ENCODE measurements at regions not wholly inside any gene's neighbourhood (a gene's known extent, or its start where the extent isn't known, plus 50 kb on each side); places are given as distances from the start of the nearest gene placed in this dataset.

GRCh38 chr12:131608740-131609690 lies 101.9 kb upstream of the SFSWAP start:
- DNase-seq: peak; percentile 50

DNA sequence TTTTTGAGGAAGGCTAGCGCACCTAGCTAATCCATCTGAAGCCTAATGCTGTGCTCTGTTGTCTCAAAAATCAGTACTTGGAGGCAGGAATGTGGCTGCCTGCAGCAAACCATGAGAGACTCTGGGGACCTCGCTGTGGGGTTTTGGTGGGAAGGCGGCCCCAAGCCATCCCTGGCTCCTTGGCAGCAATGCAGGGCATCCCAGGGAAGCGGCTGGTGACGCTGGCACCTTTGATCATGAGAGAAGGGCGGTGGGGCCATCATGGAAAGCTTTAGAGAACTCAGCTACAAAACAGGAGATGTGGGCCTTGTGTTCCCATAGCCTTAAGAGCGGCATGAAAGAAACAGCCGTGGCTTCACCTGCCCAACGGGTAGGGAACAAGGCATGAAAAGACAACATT lies 101.1 kb upstream of the SFSWAP start:
- no peak for DNase-seq

DNA sequence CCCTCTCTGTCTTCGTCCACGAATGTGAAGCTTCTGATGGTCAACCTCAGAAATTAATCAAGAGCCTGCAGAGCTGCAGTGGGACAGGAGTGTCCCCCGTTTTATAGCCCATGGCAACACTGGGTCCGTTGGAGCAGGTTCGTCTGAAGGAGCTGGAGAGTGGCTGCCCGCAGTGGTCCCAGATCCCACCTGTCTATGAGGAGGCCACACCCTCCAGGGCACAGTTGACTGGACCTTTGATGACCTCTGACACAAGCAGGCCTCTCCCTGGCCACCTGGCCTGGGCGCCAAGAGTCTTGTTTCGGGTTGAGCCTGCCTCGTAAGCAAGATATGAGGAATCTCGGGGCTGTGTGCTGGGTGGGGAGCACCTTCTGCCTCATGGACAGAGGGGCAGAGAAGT lies 100.7 kb upstream of the SFSWAP start:
- no peak for DNase-seq

DNA sequence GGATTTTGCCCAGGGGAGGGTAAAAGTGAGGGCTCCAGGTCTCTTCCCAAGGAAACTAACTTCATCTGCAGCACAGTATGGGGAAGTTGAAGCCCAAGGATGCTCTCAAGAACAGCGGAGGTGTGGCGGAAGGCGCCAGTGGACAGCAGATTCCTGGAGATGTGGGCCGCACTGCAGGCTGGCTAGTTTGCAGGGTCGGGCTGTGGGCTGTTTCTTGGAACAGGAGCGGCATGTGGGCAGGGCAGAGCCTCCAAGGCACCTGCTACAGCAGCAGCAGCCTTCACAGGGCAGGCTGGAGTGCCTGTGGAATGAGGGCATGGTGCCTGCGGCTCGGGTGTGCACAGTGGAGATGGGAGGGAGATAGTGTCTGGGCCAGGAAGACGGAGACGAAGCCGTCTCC lies 100.0 kb upstream of the SFSWAP start:
- DNase-seq: no peak

- no peak for DNase-seq
Observed at GRCh38 chr12:131611416-131612091, 99.3 kb upstream of the SFSWAP start.

- DNase-seq: no peak
Observed at GRCh38 chr12:131612092-131612755, 98.7 kb upstream of the SFSWAP start.

GRCh38 chr12:131613186-131613585 lies 97.7 kb upstream of the SFSWAP start:
- DNase-seq: no peak

DNA sequence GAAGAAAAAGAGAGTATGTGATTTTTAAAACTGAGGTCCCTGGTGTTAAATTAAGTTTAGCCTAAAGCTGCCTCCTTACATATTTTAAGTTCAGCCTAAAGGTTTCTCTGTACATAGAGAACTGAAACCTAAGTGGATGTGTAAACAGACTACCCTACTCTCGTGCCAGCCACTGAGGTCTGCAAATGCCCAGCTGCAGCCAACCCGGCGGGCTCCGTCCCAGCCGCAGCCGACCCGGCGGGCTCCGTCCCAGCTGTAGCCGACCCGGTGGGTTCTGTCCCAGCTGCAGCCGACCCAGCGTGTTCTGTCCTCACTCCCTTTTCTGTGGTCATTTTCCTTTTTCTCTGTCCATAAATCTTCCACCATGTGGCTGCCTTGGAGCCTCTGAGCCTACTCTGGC lies 97.2 kb upstream of the SFSWAP start:
- no peak for DNase-seq

GRCh38 chr12:131615326-131616042 lies 95.4 kb upstream of the SFSWAP start:
- peak; percentile 39 for DNase-seq

DNA sequence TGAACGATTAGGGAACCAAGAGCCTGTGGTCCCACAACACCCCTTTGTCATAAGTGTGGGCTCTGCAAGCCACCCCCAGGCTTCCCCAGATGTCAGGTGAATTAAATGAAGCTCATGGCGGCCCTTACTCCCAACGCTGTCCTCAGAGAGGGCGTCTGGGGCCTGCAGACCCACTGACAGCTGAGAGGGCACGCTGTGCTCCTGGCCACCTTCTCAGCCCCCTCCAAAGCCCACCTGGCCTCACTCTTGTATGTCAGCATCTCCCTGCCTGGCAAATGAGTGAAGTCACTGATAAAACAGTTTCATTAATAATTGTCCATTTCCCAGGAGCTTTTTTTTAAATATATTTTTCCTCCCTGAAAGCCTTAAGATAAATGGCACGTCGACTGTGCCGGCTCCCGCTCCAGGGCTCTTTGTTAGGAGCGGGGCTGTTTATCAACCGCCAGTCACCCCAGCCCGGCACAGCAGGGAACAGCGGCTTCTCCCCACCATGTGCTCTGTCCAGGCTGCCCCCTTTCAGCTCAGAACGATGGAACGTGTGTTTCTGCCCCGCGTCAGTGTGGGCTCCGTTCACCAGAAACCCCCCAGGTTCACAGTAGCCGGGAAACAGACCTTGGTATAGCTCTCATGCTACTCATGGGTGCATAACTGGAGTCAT lies 94.7 kb upstream of the SFSWAP start:
- DNase-seq: no peak

DNA sequence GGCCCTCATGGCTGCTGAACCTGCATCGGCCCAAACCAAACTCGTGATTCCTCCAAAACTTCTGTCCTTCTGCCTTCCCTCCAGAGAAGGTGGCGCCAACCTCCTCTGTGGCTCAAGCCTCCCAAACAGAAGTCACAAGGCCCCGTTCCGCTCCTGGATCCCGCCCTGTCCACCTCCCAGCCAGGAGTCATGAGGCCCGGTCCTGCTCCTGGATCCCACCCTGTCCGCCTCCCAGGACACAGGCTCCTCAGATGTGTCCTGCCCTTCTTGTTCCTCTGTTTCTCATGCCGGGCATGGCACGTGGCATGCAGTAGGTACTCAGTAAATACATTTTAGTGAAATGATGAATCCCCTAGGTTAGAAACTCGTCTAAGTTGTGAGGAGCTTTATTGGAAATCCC lies 94.2 kb upstream of the SFSWAP start:
- DNase-seq: no peak

DNA sequence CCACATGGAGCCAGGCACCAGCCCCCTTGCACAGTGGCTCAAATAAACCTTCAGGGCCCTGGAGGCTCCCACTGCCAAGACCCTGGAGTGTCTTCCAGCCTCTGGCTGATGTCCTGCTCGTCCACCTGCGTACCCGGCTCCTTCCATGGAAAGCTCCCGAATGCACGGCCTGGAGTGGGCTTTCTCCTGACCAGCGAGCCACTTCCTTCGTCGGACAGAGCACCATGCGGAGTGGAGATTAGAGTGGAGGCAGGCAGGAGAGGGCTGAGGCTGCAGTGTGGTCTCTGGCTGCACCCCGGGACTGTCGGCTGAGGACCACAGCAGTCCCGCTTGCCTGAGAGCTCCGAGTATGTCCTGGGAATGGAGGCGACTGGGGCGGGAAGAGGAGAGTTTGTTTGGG lies 93.7 kb upstream of the SFSWAP start:
- DNase-seq: no peak

DNA sequence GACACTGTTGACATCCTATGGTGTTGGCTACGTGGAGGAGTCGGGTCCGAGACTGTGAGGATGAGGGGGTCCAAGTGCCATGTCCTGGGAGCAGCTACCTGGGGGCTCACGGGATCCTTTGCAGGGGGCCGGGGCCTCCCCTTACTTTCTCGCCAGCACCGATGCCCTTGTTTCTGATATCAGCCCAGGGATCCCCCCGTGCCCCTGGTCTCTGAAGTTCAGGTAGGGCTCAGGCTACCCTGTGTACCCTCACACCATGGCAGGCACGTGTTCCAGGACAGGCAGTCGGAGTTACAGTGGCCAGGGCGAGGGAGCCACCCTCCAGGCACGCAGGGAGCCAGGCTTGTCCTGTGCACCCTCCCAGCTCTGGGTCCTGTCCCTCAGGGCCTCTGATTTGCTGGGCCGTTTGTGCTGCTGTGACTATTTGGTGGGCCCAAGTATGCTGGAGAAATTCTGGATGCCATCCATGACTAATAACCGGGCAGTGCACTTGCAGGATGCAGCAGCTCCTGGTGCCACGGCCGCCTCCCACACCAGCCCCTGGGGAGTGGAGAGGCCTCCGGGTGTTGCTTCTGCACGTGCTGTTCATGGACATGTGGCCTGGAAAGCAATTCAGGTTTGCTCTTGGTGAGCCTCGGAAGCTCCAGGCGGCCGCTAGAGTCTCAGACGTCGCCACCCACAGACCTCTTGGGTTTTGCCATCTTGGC lies 93.1 kb upstream of the SFSWAP start:
- no peak for DNase-seq

DNA sequence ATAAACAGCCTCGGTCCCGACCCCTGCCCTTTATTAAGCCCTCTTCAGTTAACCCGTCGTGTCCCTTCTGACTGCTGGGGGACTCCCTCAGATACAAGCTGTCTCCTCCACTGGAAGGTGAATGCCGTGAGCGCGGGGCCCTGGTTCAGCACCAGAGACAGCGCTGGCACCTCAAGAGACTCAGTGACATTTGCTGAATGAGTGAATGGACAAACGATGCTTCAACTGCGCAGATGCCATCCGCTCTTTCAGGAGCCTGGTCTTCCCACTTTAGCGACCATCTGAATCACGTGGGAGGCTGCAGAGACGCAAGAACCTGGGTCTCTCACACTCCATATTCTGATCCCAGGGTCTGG lies 92.6 kb upstream of the SFSWAP start:
- peak; percentile 17 for DNase-seq

- no peak for DNase-seq
Observed at GRCh38 chr12:131618701-131619100, 92.2 kb upstream of the SFSWAP start.

- no peak for DNase-seq
Observed at GRCh38 chr12:131619106-131619642, 91.7 kb upstream of the SFSWAP start.

GRCh38 chr12:131619736-131620506 lies 91.0 kb upstream of the SFSWAP start:
- no peak for DNase-seq

DNA sequence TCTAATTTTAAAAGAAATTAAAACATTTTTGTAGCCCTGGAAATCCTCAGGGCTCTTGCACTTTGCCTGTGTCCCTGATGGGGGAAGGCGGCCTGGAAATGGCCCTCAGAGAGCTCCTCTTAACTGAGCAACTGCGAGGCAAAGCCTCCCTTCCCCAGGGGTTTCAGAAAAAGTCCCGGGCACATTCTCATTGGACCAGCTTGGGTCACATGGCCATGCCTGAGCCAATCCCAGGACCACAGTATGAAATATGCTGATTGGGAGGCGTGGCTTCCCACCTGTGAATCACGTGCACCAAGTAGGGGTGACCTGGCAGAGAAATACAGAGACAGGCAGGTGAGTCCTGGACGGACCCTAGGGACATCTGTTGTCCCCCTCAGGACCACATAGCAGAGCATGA lies 90.4 kb upstream of the SFSWAP start:
- DNase-seq: no peak

- DNase-seq: no peak
Observed at GRCh38 chr12:131620946-131621681, 89.8 kb upstream of the SFSWAP start.

All from fibroblast of skin of back (primary cell).